Fibroblast of lung (primary cell): ENCODE measurements at regions not wholly inside any gene's neighbourhood (a gene's known extent, or its start where the extent isn't known, plus 50 kb on each side); places are given as distances from the start of the nearest gene placed in this dataset.
"Not testable (repeated sequence)": the region's sequence is repeated elsewhere in the genome, so short reads cannot be mapped to it uniquely, and the experiment has no call there.

Experiments used
- DNase-seq, 2 donors: peaks; one replicate each; pipeline versions ENCODE4 v3.0.0 to v3.0.0-alpha.2; 2010; ENCODE audit warnings: low read depth in 2 of 2
- H2AFZ ChIP-seq: 2 replicates; pipeline ENCODE4 v1.5.1; 2012; ENCODE audit warnings: low read length, control low read depth, inconsistent platforms
- H3K27ac ChIP-seq: 2 replicates; pipeline ENCODE4 v1.5.1; 2011; ENCODE audit warnings: low read length, control low read depth; ENCODE audit not compliant: insufficient read depth
- H3K27me3 ChIP-seq: 2 replicates; pipeline ENCODE4 v1.5.1; 2011; ENCODE audit warnings: mild to moderate bottlenecking, low read length; ENCODE audit not compliant: control insufficient read depth, insufficient read depth
- H3K36me3 ChIP-seq: 2 replicates; pipeline ENCODE4 v1.5.1; 2011; ENCODE audit warnings: low read length; ENCODE audit not compliant: control insufficient read depth, insufficient read depth
- H3K4me1 ChIP-seq: 2 replicates; pipeline ENCODE4 v1.5.1; 2011; ENCODE audit warnings: low read length; ENCODE audit not compliant: control insufficient read depth, insufficient read depth; ENCODE audit errors: extremely low read depth
- H3K4me2 ChIP-seq: 2 replicates; pipeline ENCODE4 v1.5.1; 2011; ENCODE audit warnings: low read length, control low read depth; ENCODE audit not compliant: insufficient read depth; ENCODE audit errors: extremely low read depth
- H3K4me3 ChIP-seq, 4 experiments: fragments of 200-600 bp in 1 of 4; sonication (generic) in 1 of 4; replicated peaks in 1 of 4; 2 replicates each; pipeline ENCODE4 v1.5.1; 2011 to 2016; ENCODE audit warnings: low read length in 4 of 4, low read depth in 3 of 4, mild to moderate bottlenecking in 3 of 4, control low read depth in 2 of 4, inconsistent platforms in 1 of 4, mixed read lengths in 1 of 4; ENCODE audit not compliant: insufficient read depth in 1 of 4; ENCODE audit errors: control extremely low read depth in 1 of 4
- H3K79me2 ChIP-seq: 2 replicates; pipeline ENCODE4 v1.5.1; 2012; ENCODE audit warnings: mild to moderate bottlenecking, low read length, inconsistent platforms; ENCODE audit not compliant: control insufficient read depth, insufficient read depth
- H3K9ac ChIP-seq: 2 replicates; pipeline ENCODE4 v1.5.1; 2011; ENCODE audit warnings: mild to moderate bottlenecking, low read length, control low read depth; ENCODE audit not compliant: insufficient read depth
- H3K9me3 ChIP-seq: 2 replicates; pipeline ENCODE4 v1.5.1; 2012; ENCODE audit warnings: low read depth, low read length; ENCODE audit not compliant: control insufficient read depth, insufficient read depth
- H4K20me1 ChIP-seq: 2 replicates; pipeline ENCODE4 v1.5.1; 2011; ENCODE audit warnings: low read length; ENCODE audit not compliant: control insufficient read depth, insufficient read depth; ENCODE audit errors: extremely low read depth
- EZH2 ChIP-seq: IDR thresholded peaks from 2 replicates; pipeline ENCODE4 v1.5.1; 2012; ENCODE audit warnings: low read length, control low read depth, mild to moderate bottlenecking; ENCODE audit errors: missing control alignments
- TF ChIP-seq, protein P1 (sequence below), 2 donors: IDR thresholded peaks in 1 of 2; conservative IDR thresholded peaks in 1 of 2; 1 replicate in 1 of 2; 2 replicates in 1 of 2; pipeline ENCODE4 v1.5.1; 2011 to 2012; ENCODE audit warnings: low read length in 2 of 2, control low read depth in 1 of 2, inconsistent platforms in 1 of 2, low read depth in 1 of 2, mild to moderate bottlenecking in 1 of 2

GRCh38 chr6:95882371-95882770 is 133.4 kb upstream of the FUT9 start:
- Histone ChIP-seq H3K4me1 (no peaks in the 10 kb centered on the region), H2AFZ (no peak overlapping the region), H4K20me1 (no peaks in the 10 kb centered on the region), H3K9me3 (no peaks in the 10 kb centered on the region), H3K9ac (no peak overlapping the region), H3K4me3 (no peak overlapping the region), H3K79me2 (no peaks in the 10 kb centered on the region), H3K36me3 (no peaks in the 10 kb centered on the region), H3K4me2 (no peak overlapping the region), H3K27ac (no peak overlapping the region), H3K27me3 (no peaks in the 10 kb centered on the region)
- DNase-seq, result no peak
- TF ChIP-seq, protein P1, sequence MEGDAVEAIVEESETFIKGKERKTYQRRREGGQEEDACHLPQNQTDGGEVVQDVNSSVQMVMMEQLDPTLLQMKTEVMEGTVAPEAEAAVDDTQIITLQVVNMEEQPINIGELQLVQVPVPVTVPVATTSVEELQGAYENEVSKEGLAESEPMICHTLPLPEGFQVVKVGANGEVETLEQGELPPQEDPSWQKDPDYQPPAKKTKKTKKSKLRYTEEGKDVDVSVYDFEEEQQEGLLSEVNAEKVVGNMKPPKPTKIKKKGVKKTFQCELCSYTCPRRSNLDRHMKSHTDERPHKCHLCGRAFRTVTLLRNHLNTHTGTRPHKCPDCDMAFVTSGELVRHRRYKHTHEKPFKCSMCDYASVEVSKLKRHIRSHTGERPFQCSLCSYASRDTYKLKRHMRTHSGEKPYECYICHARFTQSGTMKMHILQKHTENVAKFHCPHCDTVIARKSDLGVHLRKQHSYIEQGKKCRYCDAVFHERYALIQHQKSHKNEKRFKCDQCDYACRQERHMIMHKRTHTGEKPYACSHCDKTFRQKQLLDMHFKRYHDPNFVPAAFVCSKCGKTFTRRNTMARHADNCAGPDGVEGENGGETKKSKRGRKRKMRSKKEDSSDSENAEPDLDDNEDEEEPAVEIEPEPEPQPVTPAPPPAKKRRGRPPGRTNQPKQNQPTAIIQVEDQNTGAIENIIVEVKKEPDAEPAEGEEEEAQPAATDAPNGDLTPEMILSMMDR (conservative IDR thresholded peaks at IDR 0.05 in 1 of 2, IDR thresholded peaks at IDR 0.05 in 1 of 2; ENCODE audit: low read depth in 1 of 2, low read length in 2 of 2), result no peak
- no peak for TF ChIP-seq EZH2

DNA sequence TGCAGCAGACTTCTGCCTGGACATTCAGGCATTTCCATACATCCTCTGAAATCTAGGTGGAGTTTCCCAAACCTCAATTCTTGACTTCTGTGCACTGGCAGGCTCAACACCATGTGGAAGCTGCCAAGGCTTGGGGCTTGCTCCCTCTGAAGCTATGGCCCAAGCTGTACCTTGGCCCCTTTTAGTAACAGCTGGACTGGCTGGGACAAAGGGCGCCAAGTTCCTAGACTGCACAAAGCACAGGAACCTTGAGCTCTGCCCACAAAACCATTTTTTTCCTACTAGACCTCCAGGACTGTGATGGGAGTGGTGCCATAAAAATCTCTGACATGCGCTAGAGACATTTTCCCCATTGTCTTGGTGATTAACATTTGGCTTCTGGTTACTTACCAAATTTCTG is 127.1 kb upstream of the FUT9 start:
- H3K9ac ChIP-seq, H3K4me2 ChIP-seq, DNase-seq, H3K27me3 ChIP-seq, H3K36me3 ChIP-seq, H3K27ac ChIP-seq, H3K4me1 ChIP-seq, H3K4me3 ChIP-seq, H4K20me1 ChIP-seq, H3K79me2 ChIP-seq, H3K9me3 ChIP-seq, H2AFZ ChIP-seq: not testable (repeated sequence)

DNA sequence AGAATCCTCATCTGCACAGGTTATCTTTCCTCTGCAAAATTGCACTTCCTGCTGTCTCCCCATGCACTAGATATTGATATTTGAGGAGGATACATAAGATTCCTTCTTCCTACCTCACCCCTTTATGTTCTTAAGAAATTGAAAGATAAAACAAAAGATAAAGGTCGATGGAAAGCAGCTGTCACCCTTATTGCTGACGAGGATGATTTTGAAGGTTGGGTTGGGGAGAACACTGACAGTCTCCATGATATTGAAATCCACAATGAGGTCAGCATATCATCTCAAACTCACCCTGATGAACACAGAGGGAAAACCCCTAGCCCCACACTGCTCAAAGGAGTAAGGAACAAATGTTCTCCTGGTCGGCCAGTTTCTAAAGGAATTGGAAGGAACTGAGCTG is 110.6 kb upstream of the FUT9 start:
- Histone ChIP-seq H3K4me1 (no peaks in the 10 kb centered on the region), H3K27me3 (no peaks in the 10 kb centered on the region), H4K20me1 (no peaks in the 10 kb centered on the region), H3K4me3 (no peak overlapping the region), H3K4me2 (no peak overlapping the region), H3K9ac (no peak overlapping the region), H3K27ac (no peak overlapping the region), H3K36me3 (no peaks in the 10 kb centered on the region), H2AFZ (no peak overlapping the region), H3K9me3 (no peaks in the 10 kb centered on the region), H3K79me2 (no peaks in the 10 kb centered on the region)
- no peak for TF ChIP-seq EZH2
- DNase-seq, result no peak

GRCh38 chr6:95917034-95917433 is 98.7 kb upstream of the FUT9 start:
- no peaks in the 10 kb centered on the region for H3K9me3 ChIP-seq
- H3K9ac ChIP-seq, result no peak overlapping the region
- H3K36me3 ChIP-seq, result no peaks in the 10 kb centered on the region
- no peak overlapping the region for H3K27ac ChIP-seq
- no peak for TF ChIP-seq EZH2
- TF ChIP-seq, protein P1 (conservative IDR thresholded peaks at IDR 0.05 in 1 of 2, IDR thresholded peaks at IDR 0.05 in 1 of 2; ENCODE audit: low read depth in 1 of 2, low read length in 2 of 2), result no peak
- no peak overlapping the region for H2AFZ ChIP-seq
- H3K4me1 ChIP-seq, result no peaks in the 10 kb centered on the region
- peak in 1 of 2 donors; percentile 2 for DNase-seq
- no peak overlapping the region for H3K4me2 ChIP-seq
- no peak overlapping the region for H3K4me3 ChIP-seq
- no peaks in the 10 kb centered on the region for H4K20me1 ChIP-seq
- H3K27me3 ChIP-seq, result no peaks in the 10 kb centered on the region
- no peaks in the 10 kb centered on the region for H3K79me2 ChIP-seq
